H1 (cell line): ENCODE measurements at regions not wholly inside any gene's neighbourhood (a gene's known extent, or its start where the extent isn't known, plus 50 kb on each side); places are given as distances from the start of the nearest gene placed in this dataset.

ENCODE experiments used
- CHD2 ChIP-seq: IDR thresholded peaks from 2 replicates; pipeline ENCODE4 v1.6.1; 2012; ENCODE audit warnings: low read length, improper control_type of control experiment
- CTCF ChIP-seq, 3 experiments: IDR thresholded peaks; 1 replicate in 2 of 3; 2 replicates in 1 of 3; pipeline versions ENCODE4 v1.5.1 to v1.6.1; 2011; ENCODE audit warnings: low read length in 3 of 3, mild to moderate bottlenecking in 3 of 3, inconsistent platforms in 2 of 3, low read depth in 1 of 3, moderate library complexity in 1 of 3; ENCODE audit not compliant: insufficient read depth in 1 of 3; ENCODE audit errors: control extremely low read depth in 1 of 3
- EGR1 ChIP-seq: IDR thresholded peaks from 2 replicates; pipeline ENCODE4 v1.6.1; 2011; ENCODE audit warnings: low read depth, low read length, borderline replicate concordance
- POLR2A ChIP-seq, 2 experiments: IDR thresholded peaks; 1 replicate in 1 of 2; 2 replicates in 1 of 2; pipeline ENCODE4 v1.6.1; 2011; ENCODE audit warnings: low read depth in 2 of 2, low read length in 2 of 2, mild to moderate bottlenecking in 2 of 2; ENCODE audit errors: control extremely low read depth in 1 of 2
- RNF2 ChIP-seq: fragments of 200-900, 300-1000 bp; sonication (generic); IDR thresholded peaks from 2 replicates; pipeline ENCODE4 v1.7.1; 2016; ENCODE audit warnings: borderline replicate concordance, low read depth, mild to moderate bottlenecking, antibody characterized with exemption, low read length; ENCODE audit not compliant: poor library complexity, severe bottlenecking; ENCODE audit errors: missing control alignments
- TAF1 ChIP-seq: IDR thresholded peaks from 2 replicates; pipeline ENCODE4 v1.6.1; 2011; ENCODE audit warnings: mild to moderate bottlenecking, low read depth, low read length
- TBP ChIP-seq: IDR thresholded peaks from 2 replicates; pipeline ENCODE4 v1.6.1; 2011; ENCODE audit warnings: low read depth, low read length, improper control_type of control experiment

- TF ChIP-seq CTCF (IDR thresholded peaks at IDR 0.05; ENCODE audit: control extremely low read depth in 1 of 3, insufficient read depth in 1 of 3, low read depth in 1 of 3, low read length in 3 of 3) (no peak), CHD2 (no peak), TAF1 (no peak), RNF2 (no peak), POLR2A (IDR thresholded peaks at IDR 0.05; ENCODE audit: control extremely low read depth in 1 of 2, low read depth in 2 of 2, low read length in 2 of 2) (no peak), TBP (no peak), EGR1 (no peak)
Observed at GRCh38 chr5:152058267-152058666, 133.6 kb upstream of the GLRA1 start.
